ENCODE measurements at regions not wholly inside any gene's neighbourhood (a gene's known extent, or its start where the extent isn't known, plus 50 kb on each side); places are given as distances from the start of the nearest gene placed in this dataset.

- TF ChIP-seq CTCF (IDR thresholded peaks at IDR 0.05; ENCODE audit: low read depth, low read length) (no peak), POLR2A (IDR thresholded peaks at IDR 0.05; ENCODE audit: extremely low read depth, insufficient read length) (no peak), MAX (IDR thresholded peaks at IDR 0.05; ENCODE audit: low read depth, low read length) (no peak), MYC (IDR thresholded peaks at IDR 0.05; ENCODE audit: low read depth, low read length) (no peak)
Measured at GRCh38 chr22:47884200-47884599, 1121.8 kb downstream of the TBC1D22A start.

Measured in NB4 (cell line).